HK-2 (cell line): ENCODE measurements at regions not wholly inside any gene's neighbourhood (a gene's known extent, or its start where the extent isn't known, plus 50 kb on each side); places are given as distances from the start of the nearest gene placed in this dataset.
A peak's percentile ranks its signal among the peaks of the same experiment; 100 is the strongest.

Experiments used
- DNase-seq: peaks from one replicate; pipeline ENCODE4 v3.0.0-alpha.2; 2018; ENCODE audit not compliant: unreplicated experiment

DNA sequence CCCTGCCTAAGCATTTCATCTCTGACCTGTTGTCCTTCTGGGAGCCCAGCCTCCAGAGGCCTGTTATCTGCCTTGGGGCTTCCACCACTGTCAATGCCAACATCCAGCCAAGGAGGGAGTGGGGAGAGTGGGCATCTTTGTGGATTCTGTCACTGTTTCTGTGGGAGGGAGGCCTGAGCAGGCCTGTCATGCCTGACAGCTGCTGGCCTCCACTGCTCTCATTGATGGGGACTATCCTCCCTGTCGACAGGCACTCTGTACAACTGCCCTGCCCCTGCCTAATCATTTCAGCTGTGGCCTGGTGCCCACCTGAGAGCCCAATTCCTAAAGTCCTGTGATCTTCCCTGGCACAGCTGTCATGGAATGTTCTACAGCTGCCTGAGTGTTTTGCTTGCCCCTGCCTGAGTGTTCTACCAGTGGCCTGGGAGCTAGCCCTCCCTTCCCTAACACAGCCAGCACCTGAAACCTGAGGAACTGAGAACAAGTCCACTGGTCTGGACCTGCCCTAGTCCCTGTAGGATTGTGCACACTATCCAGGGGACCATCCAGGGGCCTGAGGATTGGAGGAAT, 145.3 kb downstream of the FAM83B start:
- DNase-seq: no peak

- no peak for DNase-seq
Measured at GRCh38 chr6:54992789-54993188, 146.2 kb downstream of the FAM83B start.

GRCh38 chr6:54993294-54993693, 146.7 kb downstream of the FAM83B start:
- no peak for DNase-seq

DNA sequence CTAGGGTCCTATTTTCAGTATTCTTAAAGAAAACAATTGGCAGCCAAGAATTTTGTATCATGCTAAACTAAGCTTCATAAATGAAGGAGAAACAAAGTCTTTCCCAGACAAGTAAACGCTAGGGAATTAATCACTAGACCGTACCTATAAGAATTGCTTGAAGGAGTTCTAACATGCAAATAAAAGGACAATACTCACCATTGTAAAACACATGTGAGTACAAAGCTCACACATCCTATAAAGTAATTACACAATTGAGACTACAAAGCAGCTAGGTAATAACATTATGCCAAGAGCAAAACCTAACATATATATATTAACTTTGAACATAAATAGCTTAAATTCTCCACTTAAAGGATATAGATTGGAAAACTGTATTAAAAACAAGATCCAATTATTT, 147.4 kb downstream of the FAM83B start:
- no peak for DNase-seq

DNA sequence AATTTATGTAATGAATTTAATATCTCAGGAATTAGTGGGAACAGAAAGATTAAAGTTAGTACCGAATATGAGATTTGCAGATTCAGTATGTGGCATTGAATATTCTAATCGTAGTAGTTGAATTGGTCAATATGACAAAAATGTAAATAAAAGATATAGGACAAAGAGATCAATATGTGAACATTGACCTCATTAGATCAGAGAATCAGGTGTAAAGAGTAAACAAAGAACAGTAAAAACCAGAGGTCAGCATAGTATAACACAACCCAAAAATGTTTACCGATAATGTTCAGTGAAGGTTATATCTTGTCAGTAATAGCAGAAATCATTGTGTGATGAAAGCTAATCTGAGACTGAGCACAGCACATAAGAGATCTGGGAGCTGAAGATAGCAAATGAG, 152.0 kb downstream of the FAM83B start:
- no peak for DNase-seq

- no peak for DNase-seq
Measured at GRCh38 chr6:55003719-55004430, 157.3 kb downstream of the FAM83B start.

DNA sequence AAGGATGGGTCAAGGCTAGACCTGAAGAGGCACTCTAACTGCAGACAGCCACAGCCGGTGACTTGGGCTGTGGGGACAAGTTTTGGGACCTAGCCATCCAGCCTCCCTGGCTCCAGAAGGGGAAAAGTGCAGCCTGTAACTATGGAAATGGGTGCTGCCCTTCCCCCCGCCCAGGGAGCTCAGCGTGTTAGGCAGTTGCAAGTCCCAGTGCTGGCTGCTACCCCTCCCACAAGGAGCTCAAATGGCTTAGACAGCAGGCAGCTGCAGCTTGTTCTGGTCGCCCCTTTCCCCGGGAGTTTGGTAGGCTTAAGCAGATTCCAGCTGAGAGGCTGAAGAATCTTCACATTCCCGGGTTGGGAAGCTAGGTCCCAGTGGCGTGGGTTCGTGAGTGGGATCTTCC, 162.6 kb downstream of the FAM83B start:
- no peak for DNase-seq

DNA sequence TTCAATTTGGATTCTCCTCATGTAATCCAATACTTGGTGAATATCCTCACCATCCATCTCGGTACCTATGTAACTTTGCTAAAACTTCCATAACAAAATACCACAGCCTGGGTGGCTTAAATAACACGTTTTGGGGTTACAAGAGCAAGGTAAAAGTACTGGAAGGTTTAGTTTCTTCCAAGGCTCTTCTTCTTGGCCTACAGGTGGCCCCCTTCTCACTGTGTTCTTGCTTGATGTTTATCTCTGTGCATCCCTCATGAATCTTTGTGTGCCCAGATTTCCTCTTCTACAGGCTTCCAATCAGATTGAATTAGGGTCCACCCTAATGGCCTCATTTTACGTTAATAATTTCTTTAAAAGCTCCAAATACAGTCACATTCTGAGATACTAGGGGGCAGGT, 163.3 kb upstream of the HCRTR2 start:
- no peak for DNase-seq

DNA sequence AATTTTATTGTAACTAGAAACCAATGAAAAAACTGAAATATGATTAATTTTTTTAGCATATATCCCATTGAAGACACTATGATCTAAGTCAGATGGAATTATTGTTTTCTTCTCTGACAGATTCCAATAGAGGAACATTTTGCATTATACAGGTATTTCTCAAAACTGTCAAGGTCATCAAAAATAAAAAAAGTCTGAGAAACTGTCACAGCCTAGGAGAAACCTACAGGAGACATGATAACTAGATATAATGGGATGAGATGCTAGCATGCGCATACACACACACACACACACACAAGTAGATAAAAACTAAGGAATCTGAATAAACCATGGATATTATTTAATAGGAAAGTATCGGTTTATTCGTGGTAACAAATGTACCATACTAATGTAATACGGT, 161.9 kb upstream of the HCRTR2 start:
- no peak for DNase-seq

- DNase-seq: no peak
Measured at GRCh38 chr6:55014321-55015088, 159.8 kb upstream of the HCRTR2 start.

GRCh38 chr6:55016261-55016660, 158.1 kb upstream of the HCRTR2 start:
- no peak for DNase-seq

DNA sequence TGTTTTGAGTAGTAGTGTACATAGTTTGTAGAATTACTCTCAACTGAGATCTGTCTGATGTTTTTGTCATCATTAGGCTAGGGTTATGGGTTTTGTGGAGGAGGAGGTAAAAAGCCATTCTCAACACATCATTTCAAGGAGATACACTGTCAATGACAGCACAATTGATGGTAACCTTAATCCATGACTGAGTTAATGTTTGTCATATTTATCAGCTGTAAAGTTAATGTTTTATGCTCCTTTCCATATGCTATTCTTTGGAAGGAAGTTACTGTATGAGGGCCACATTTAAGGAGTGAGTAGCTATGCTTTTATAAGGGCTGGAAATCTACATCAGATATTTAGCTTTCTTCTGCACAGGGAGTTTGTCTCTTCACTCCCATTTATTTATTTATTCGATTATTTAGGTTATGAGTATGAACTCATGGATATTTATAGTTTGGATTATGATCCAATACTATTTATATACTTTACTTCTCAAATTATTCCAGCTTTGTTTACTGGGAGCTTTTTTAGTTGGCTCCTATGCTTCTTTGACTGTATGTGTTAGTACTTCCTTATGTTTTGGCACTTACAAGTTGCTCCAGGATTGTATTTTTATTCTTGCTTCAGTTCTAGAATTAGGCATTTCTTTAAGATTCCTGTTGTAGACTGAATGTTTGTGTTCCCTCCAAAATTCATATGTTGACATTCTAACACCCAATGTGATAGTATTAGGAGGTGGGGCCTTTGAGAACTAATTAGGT, 156.6 kb upstream of the HCRTR2 start:
- no peak for DNase-seq

DNA sequence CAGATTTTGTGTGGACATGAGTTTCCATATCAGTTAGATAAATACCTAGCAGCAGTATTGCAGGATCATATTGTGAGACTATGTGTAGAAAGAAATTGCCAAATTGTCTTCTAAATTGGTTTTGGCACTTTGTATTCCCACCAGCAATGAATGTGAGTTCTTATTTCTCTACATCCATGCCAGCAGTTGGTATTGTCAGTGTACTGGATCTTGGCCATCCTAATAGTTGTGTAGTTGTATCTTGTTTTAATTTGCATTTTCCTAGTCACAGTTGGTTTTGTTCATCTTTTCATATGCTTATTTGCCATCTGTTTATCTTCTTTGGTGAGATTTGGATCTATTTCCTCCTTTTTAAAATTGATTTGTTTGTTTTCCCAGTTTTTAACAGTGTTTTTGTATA, 154.7 kb upstream of the HCRTR2 start:
- no peak for DNase-seq

DNA sequence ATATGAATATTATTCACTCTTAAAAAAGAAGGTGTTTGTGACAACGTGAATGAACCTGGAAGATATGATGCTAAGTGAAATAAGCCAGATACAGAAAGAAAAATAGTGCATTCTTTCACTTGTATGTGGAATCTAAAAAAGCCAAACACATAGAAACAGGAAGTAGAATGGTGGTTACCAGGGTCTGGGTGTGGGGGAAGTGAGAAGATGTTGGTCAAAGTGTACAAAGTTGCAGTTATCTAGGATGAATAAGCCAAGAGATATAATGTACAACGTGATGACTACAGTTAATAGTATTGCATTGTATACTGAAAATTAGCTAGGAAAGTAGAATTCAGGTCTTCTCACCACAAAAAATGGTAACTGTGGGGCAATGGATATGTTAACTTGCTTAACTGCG, 151.1 kb upstream of the HCRTR2 start:
- DNase-seq: no peak

DNA sequence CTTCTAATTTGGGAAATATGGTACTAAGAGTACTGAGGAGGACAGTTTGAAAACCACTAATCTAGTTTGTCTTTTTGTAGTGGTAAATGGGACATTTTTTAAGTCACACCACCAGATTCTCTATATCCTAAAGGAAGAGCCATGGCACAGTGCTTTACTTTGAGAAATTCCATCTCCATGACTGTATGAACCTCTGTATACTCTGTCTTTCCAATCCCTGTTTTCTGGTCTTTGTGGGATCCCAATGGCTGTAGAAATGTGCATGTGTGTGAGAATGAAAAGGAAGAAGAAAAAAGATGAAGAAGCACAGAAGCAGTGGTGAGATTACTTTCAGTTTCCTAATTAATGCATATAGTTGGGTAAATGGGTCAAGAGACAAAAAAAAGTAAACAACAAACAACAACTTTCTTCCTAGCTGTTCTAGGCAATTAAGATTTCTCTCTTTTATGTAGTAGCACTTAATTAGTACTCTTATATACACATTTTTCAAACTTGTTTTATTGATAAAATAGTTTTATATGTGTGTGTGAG, 141.2 kb upstream of the HCRTR2 start:
- no peak for DNase-seq

DNA sequence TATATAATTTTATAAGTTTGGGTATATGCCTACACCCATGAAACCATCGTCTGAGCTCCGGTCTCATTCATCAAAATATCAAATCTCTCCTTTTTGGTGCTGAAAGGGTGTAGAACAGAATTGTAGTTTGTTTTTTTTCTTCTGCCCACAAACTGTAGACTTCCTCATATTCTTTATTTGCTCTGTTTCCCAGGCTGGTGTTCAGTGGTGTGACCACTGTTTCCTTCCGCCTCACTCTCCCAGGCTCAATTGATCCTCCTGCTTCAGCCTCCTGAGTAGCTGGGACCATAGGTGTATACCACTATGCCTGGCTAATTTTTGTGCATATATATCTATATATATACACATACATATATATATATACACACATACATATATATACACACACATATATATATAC, 139.6 kb upstream of the HCRTR2 start:
- no peak for DNase-seq

DNA sequence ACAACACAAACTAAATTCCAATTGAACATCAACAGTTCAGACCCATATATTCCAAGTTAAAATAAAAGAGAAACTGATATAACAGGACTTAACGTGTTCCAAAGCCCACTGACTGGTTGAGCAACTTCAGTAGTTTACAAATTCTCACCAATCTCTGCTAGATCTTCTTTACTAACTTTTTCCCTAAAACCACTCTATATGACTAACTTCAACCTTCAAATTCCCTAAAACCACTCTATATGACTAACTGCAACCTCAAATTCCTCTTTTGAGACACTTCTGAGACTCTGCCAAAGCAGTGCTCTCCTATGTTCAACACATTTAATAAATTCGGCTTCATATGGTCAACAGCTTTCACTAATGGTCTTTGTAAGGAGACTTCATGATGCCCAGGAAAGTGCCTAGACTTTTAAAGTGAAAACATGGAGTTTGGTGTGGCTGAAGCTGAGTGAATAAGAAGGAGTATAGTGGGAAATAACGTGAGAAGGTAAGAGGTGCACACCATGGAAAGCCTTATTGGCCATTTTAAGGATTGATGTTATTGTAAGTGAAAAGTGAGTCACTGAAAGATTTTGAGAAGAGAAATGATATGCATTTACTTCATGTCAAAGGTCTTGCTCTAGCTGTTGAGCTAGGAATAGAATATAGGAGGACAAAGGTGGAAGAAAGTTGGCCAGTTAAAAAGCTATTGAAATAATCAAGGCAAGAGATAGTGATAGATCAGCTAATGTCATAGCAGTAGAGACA, 134.0 kb upstream of the HCRTR2 start:
- DNase-seq: peak; percentile 2

- no peak for DNase-seq
Measured at GRCh38 chr6:55046869-55047422, 127.4 kb upstream of the HCRTR2 start.

DNA sequence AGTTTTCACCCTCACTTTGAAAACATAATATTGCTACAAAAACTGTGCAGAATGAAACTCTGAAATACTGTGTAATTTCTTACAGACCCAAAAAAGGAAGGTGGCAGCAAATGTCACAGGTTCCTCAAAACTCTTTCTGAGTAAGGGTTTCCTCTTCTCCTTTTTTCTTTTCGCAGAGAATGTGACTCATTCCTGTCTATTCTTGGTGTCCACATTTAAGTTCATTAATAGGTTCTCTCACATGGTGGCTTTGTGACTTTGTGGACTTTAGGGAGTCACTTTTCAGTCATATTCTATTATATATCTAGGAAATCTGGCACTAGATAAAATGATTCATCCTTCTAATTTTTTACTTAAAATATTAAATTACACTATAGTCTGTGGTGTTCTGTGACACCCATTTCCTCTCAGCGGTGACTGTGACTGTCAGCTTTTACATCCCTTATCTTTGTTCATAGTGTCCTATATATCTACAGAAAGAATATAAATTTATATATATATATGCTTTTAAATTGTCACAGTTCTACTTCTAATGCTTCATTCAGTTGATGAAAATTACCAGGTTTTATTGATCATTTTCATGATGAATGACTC, 126.8 kb upstream of the HCRTR2 start:
- no peak for DNase-seq

- no peak for DNase-seq
Measured at GRCh38 chr6:55049866-55050265, 124.4 kb upstream of the HCRTR2 start.

DNA sequence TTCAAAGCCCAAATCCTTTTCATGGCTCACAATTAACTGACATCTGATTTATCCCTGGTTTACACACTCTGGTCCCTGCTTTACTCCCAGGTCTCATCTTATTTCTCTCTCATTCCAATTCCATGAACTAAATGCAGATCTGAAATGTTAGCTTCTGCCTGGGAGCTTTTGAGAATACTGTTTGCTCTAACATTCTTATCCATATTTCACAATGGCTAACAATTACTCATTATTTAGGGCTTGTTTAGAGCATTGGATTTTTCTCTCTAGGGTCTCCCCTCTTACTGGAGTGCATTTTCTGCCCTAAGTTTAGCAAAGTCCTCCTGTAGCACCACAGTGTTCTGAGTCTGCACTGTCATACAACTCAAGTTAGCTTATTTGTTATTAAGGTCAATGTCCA, 121.5 kb upstream of the HCRTR2 start:
- no peak for DNase-seq
